ENCODE measurements at regions not wholly inside any gene's neighbourhood (a gene's known extent, or its start where the extent isn't known, plus 50 kb on each side); places are given as distances from the start of the nearest gene placed in this dataset.

DNA sequence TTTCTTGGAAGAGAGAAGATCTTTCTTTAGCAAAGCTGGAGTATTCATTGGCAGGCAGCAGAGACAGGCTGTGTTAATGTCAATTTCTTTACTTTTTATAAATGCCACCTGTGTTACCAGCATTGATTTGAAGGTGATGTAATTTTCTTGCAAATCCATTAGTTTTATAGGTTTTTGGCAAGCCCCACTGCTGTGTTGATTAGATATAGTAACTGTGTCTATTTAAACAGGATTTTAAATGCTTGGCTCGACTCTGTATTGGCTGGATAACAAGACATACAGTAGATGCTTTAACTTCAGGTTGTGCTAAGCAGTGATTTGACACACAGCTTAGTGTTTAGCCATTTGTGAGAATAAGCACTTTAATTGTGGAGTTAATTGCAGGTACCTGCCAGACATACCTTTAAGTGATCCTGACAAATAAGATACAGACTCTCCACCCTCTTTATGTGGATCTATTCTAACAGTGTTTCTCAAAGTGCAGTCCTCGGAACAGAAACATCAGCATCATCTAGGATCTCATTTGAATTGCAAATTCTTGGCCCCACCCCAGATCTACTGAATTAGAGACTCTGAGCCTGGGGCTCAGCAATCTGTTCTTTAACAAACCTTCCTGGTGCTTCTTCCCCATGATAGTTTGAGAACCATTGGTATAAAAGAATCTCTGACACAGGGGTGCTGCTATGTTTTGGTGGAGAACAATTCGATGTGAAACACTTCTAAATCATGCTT, 397.5 kb downstream of the HDGFL1 start:
- FAIRE-seq (no peak), DNase-seq (ENCODE audit: extremely low spot score, insufficient read length, low read depth) (no peak)

- FAIRE-seq (no peak), DNase-seq (ENCODE audit: extremely low spot score, insufficient read length, low read depth) (no peak)
These were observed 400.6 kb downstream of the HDGFL1 start for GRCh38 chr6:22970004-22970403.

DNA sequence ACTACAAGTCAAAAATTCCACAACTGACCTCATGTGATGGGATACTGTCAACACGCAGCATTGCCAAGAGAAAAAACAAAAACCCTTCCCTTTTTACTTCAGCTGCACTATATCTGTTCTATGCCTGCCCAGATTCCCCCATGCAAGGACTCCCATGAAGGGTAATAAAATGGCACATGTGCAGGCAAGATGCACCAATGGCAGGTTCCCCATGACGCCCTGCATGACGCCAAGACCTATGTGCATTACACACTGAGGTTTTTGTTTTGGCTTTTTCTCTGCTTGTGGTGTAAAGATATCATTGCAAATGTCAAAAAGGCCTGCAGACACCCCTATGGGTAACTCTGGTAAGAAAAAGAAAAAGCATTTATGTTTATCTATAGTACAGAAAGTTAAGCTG, 403.4 kb downstream of the HDGFL1 start:
- FAIRE-seq (no peak), DNase-seq (ENCODE audit: extremely low spot score, insufficient read length, low read depth) (no peak)

- FAIRE-seq (no peak), DNase-seq (ENCODE audit: extremely low spot score, insufficient read length, low read depth) (no peak)
These were observed 405.7 kb downstream of the HDGFL1 start for GRCh38 chr6:22975079-22975478.

GRCh38 chr6:22980446-22980845, 411.1 kb downstream of the HDGFL1 start:
- DNase-seq (ENCODE audit: extremely low spot score, insufficient read length, low read depth) (no peak), FAIRE-seq (no peak)

GRCh38 chr6:23002044-23002619, 432.8 kb downstream of the HDGFL1 start:
- FAIRE-seq (no peak), DNase-seq (ENCODE audit: extremely low spot score, insufficient read length, low read depth) (no peak)

DNA sequence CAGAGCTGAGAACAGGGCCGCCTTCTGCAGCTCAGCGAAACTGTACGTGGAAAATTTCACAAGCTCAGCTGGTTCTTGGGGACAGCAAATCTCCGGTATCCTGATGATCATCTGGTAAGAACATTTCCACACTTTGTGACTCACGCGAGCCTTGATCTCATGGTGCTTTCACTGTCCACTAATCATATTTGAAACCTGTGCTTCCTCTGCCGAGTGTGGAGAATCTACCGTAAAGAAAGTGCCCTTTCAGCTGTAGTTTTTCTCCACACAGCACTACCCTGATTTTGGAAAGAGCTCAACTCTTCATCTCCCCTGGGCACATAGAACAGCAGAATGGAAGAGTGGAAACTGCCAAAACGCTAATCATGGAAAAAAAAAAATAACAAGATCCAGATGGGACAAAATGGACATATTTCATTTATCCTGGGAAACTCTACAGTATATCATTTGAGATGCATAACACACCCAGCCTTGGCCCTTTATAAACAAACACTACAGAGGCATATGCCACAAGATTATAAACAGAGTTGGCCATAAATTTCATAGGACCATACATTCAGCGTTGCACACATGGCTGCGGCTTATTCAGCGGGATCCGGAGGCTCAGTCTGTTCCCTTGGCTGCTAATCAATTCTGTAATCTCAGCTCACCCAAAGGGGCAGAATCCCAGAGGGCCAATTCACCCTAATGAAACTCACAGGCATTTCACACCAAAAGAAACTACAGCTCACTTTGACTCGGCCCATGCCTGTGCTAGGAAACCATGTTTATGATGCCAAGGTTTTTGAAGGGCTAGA, 434.5 kb downstream of the HDGFL1 start:
- FAIRE-seq (no peak), DNase-seq (ENCODE audit: extremely low spot score, insufficient read length, low read depth) (no peak)

GRCh38 chr6:23006656-23007055, 437.3 kb downstream of the HDGFL1 start:
- FAIRE-seq (no peak), DNase-seq (ENCODE audit: extremely low spot score, insufficient read length, low read depth) (no peak)

GRCh38 chr6:23011615-23012014, 442.2 kb downstream of the HDGFL1 start:
- no peak for DNase-seq (ENCODE audit: extremely low spot score, insufficient read length, low read depth)
- no peak for FAIRE-seq

DNA sequence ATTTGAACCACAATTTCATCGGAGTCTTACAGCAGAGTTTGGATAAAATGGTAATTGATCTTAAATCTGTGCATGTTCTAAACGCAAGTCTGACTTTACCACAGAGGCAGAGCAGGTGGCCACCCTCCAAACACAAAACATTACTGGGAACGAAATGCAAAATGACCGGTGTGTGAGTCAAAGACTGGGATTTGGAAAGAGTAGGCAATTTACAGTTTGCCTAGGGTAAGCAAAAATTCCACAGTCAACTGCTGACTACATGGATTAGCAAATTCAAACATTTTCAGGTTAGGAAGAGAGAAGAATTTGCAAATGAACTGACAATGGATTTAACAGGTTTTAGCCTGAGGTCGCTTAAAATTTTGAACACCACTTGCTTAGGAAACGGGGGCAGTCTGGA, 444.4 kb downstream of the HDGFL1 start:
- no peak for FAIRE-seq

DNA sequence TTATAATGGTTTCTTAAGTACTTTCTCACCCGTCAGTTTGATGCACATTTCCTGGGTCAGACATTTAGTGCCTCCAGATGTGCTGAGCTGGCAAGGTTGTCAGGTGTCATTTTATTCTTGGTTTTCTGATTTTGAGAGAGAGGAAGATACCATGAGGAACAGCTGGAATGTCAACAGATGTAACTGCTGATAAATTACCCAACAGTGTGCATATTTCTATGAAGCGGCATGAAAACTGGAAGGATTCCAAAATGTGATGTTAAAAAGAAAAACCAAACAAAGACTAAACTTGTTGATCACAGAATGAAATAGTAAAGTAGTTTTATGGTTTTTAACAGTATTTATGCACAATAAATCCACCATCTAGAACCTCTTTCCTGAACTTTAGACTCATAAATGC, 447.3 kb downstream of the HDGFL1 start:
- FAIRE-seq: no peak
- DNase-seq (ENCODE audit: extremely low spot score, insufficient read length, low read depth): no peak

More for the DNA sequence above, 444.4 kb downstream of the HDGFL1 start:
- DNase-seq (ENCODE audit: extremely low spot score, insufficient read length, low read depth): no peak

DNA sequence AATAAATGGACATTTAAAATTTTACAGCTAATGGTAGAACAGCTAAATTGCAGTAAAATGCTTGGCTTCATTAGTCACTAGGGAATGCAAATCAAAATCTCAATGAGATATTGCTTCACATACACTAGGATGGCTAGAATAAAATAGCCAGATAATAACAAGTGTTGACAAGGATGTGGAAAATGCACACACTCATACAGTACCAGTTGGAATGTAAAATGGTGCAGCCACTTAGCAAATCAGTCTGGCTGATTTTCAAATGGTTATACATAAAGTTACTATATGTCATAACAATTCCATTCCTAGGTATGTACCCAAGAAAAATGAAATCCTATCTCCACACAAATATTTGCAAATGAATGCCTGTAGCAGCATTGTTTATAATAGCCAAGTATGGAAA, 452.1 kb downstream of the HDGFL1 start:
- FAIRE-seq (no peak), DNase-seq (ENCODE audit: extremely low spot score, insufficient read length, low read depth) (no peak)

DNA sequence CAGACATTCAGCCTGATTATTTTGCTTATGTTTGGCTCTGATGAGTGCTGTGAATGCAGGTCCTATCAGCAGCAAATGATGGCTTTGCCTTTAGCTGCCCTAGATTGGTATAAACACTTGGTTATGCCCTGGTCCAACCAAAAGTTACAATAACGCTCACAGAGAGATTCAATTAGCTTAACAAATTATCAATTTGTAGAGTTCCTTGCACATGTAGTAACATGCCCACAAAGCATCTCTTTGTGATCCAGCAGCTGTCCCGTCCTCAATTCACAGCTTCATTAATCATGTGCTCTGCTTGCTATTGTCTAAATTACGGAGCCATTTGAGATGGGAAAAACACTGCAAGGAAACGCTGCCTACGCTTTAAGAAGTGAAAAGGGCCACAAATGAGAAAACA, 457.9 kb downstream of the HDGFL1 start:
- DNase-seq (ENCODE audit: extremely low spot score, insufficient read length, low read depth) (no peak), FAIRE-seq (no peak)

DNA sequence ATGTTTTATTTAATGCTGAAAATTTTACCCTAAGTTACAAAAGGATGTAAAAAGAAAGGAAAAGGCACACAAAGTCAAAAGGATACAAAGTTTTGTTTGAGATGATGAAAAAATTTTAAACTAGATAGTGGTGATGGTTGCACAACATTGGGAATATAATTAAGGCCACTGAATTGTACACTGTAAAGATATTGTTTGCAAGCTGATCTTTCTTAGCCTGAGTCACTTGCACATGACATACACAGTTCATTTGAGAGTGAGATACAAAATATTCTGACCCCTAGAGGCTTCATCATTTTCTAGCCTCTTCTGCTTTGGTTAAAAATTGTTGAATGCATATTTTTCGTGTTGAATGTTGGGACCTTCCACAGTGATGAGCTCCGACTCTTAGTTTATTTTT, 462.6 kb downstream of the HDGFL1 start:
- DNase-seq (ENCODE audit: extremely low spot score, insufficient read length, low read depth) (no peak), FAIRE-seq (no peak)

DNA sequence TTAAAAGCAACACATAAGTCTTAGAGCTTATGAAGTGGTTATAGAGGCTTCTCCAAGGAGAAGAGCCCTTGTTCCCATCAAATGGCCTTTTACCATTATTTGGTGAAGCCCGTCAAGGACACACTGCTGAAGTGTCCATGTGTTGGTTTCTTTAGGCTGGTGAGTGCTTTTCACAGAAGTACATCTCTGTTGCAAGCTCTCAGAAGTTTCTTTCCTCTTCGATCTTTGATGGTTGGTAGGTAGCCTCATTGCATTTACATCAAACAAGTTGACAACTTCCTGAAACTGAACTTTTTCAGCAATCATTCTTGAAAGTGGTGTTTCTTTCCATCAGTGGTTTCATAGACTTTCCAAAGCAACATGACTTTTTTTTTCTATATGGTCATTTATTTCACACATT, 465.6 kb downstream of the HDGFL1 start:
- no peak for FAIRE-seq
- DNase-seq (ENCODE audit: extremely low spot score, insufficient read length, low read depth): no peak

DNA sequence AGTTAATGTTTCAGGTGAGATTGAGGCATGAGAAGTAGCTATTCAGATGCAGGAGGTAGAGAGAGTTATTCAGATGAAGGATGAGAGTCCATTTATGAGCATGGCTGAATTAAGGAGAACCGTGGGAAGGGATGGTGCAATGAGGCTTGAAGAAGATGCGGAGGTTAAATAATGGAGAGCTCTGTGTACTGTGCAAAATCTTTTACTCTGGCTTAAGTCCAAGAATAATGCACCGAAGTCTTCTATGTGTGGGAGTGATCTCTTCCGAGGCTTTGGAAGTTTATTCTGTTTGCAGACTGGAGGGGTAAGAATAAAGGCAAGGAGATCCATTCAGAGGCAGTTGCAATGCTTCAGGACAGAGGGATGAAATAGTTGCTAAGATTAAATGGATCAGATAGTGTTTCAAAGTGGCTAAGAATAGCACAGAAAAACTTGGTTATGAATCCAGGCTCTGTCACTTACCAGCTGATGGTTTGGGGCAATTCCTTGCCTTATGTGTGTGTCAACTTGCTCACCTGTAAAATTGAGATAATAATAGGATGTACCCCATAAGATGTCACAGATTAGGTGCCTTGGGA, 467.1 kb downstream of the HDGFL1 start:
- FAIRE-seq (no peak), DNase-seq (ENCODE audit: extremely low spot score, insufficient read length, low read depth) (no peak)

- FAIRE-seq (no peak), DNase-seq (ENCODE audit: extremely low spot score, insufficient read length, low read depth) (no peak)
These were observed 471.5 kb downstream of the HDGFL1 start for GRCh38 chr6:23040899-23041298.

DNA sequence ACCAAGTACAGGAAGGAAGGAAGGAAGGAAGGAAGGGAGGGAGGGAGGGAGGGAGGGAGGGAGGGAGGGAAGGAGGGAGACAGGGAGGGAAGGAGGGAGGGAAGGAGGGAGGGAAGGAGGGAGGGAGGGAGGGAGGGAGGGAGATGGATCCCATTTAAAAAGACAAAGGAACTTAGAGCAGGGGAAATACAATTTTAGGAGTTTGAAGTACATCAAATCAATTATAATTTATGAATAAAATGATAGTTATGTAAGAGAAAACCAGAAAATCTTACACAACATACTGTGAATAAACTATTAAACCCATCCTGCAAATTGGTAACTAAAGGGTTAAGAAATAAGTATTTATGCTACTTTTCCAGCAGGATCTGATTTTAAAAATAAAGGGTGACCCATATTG, 475.9 kb downstream of the HDGFL1 start:
- DNase-seq (ENCODE audit: extremely low spot score, insufficient read length, low read depth): no peak

DNA sequence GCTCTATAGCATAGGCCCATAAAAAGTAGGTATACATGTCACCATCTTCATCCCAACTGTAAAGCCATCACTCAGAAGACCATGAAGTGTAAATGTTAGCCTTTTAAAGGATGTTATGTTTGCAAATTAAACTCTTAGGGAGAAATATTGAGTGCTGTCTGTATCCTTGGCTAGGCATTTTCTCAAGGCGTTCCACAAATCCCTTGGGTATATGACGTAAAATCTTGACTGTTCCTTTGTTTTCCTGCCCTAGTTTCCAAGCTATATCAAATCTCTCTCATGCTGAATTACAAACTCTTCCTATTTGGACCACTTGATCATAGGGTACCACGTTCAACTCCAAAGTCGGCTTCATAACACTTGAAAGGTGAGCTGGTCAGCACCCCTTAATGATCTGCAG, 486.2 kb downstream of the HDGFL1 start:
- no peak for DNase-seq (ENCODE audit: extremely low spot score, insufficient read length, low read depth)
- no peak for FAIRE-seq

More for the DNA sequence above, 475.9 kb downstream of the HDGFL1 start:
- no peak for FAIRE-seq

GRCh38 chr6:23073821-23074220, 504.5 kb downstream of the HDGFL1 start:
- DNase-seq (ENCODE audit: extremely low spot score, insufficient read length, low read depth) (no peak), FAIRE-seq (no peak)

DNA sequence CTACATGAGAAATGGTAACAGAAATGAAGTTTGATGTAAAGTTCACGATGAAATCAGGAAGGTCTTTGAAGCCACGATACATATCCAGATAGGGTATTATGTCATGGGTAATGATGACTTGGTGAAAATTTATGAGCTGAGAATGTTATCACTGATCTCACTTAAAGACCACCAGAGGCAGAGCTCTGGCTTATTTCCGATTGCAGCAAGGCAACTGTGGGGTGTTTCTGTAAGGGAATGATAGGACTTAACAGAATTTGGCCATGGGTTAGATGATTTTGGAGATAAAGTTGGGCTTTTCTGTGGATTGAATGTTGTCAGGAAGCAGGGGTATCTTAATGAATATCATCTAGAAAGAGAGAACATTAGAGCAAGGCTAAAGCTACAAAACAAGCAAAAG, 508.4 kb downstream of the HDGFL1 start:
- FAIRE-seq (no peak), DNase-seq (ENCODE audit: extremely low spot score, insufficient read length, low read depth) (no peak)
